ENCODE measurements at regions not wholly inside any gene's neighbourhood (a gene's known extent, or its start where the extent isn't known, plus 50 kb on each side); places are given as distances from the start of the nearest gene placed in this dataset.
"Not testable (repeated sequence)": the region's sequence is repeated elsewhere in the genome, so short reads cannot be mapped to it uniquely, and the experiment has no call there.

DNA sequence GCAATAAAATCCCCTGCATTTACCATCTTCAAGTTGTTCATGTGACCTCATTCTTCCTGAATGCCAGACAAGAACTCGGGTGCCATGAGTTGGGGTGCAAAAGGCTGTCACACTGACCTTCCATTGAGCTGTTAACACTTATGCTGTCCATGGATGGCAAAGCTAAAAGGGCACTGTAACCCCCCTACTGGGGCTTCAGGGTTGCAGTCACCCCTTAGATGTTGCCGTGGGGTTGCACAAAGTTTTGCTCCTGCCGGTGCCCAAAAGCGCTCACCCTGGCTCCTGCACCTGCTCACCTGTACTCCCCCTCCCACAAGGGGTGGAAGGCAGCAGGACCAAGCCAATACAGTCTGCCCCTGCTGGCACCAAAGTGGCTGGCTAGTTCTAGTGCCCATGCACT is 208.2 kb downstream of the RHOU start:
- TF ChIP-seq, protein P1, sequence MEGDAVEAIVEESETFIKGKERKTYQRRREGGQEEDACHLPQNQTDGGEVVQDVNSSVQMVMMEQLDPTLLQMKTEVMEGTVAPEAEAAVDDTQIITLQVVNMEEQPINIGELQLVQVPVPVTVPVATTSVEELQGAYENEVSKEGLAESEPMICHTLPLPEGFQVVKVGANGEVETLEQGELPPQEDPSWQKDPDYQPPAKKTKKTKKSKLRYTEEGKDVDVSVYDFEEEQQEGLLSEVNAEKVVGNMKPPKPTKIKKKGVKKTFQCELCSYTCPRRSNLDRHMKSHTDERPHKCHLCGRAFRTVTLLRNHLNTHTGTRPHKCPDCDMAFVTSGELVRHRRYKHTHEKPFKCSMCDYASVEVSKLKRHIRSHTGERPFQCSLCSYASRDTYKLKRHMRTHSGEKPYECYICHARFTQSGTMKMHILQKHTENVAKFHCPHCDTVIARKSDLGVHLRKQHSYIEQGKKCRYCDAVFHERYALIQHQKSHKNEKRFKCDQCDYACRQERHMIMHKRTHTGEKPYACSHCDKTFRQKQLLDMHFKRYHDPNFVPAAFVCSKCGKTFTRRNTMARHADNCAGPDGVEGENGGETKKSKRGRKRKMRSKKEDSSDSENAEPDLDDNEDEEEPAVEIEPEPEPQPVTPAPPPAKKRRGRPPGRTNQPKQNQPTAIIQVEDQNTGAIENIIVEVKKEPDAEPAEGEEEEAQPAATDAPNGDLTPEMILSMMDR (conservative IDR thresholded peaks at IDR 0.05), result no peak
- H3K27me3 Mint-ChIP-seq (ENCODE audit: low read depth), result no peaks in the 10 kb centered on the region
- DNase-seq (ENCODE audit: low read depth, low spot score), result no peak
- peaks cover 48% of the 10 kb centered on the region for H3K4me1 Mint-ChIP-seq
- H3K27ac Mint-ChIP-seq (ENCODE audit: unreplicated experiment), result no peak overlapping the region
- no peaks in the 10 kb centered on the region for H3K36me3 Mint-ChIP-seq (ENCODE audit: low read depth)
- no peaks in the 10 kb centered on the region for H3K9me3 Mint-ChIP-seq
- H3K4me3 Mint-ChIP-seq, result no peak overlapping the region

DNA sequence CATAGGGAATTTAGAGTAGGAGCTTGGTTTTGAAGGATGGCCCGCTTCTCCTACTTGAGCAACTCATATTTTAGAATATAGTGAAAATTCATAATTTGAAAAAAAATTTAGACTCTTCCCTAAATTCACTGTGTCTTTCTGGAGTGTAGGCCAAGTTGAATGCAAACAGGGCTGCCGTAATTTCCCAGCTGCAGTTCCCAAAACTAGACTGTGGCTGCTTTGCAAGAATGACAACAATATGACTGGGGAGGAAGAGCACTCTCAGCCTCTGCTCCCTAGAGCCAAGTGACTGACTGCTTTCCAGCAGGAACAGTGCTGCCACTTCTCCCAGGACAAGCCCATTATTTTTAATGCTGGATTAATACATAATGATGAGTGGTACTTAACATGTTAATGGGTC is 209.0 kb downstream of the RHOU start:
- Mint-ChIP-seq H3K27me3 (ENCODE audit: low read depth) (no peaks in the 10 kb centered on the region), H3K9me3 (no peaks in the 10 kb centered on the region), H3K4me1 (peaks cover 40% of the 10 kb centered on the region), H3K27ac (ENCODE audit: unreplicated experiment) (peak overlapping the region; percentile 5), H3K36me3 (ENCODE audit: low read depth) (no peaks in the 10 kb centered on the region), H3K4me3 (no peak overlapping the region)
- TF ChIP-seq, protein P1 (conservative IDR thresholded peaks at IDR 0.05), result no peak
- no peak for DNase-seq (ENCODE audit: low read depth, low spot score)

DNA sequence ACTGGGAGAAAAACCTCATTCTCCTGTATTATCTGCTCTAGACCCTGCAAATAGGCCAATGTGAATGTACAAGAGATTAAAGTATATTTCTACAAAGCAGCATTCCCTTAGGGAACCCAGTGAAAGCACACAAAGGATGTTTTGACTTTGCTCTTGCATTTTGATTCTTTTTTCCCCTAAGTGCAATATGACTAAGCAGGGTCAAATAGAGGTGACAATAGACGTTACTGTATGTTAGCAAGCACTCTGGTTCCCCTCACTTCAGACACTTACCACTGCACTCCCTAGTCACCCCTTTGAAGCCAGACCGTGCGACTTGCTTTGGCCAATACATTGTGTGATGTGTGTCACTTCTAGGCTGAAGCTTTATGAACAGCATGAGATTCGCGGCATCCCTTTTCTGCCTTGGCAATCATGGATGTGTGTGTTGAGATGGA is 209.7 kb downstream of the RHOU start:
- no peak overlapping the region for H3K4me3 Mint-ChIP-seq
- H3K27ac Mint-ChIP-seq (ENCODE audit: unreplicated experiment), result no peak overlapping the region
- TF ChIP-seq, protein P1 (conservative IDR thresholded peaks at IDR 0.05), result no peak
- peaks cover 33% of the 10 kb centered on the region for H3K4me1 Mint-ChIP-seq
- DNase-seq (ENCODE audit: low read depth, low spot score), result no peak
- no peaks in the 10 kb centered on the region for H3K27me3 Mint-ChIP-seq (ENCODE audit: low read depth)
- H3K9me3 Mint-ChIP-seq, result no peaks in the 10 kb centered on the region
- no peaks in the 10 kb centered on the region for H3K36me3 Mint-ChIP-seq (ENCODE audit: low read depth)

DNA sequence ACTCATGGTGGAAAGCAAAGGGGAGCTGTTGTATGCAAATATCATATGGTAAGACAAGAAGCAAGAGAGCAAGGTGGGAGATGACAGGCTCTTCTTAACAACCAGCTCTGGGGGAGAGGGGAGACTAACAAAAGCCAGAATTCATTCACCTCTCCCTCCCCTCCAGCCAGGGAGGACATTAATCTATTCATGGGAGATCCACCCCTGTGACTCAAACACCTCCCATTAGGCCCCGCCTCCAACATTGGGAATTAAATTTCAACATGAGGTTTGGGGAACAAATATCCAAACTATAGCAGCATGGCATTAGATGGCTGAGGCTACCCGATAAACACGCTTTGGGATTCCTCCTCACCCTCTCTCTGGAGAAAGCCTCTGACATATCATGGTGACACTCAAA is 210.6 kb downstream of the RHOU start:
- TF ChIP-seq, protein P1 (conservative IDR thresholded peaks at IDR 0.05), result no peak
- no peaks in the 10 kb centered on the region for H3K9me3 Mint-ChIP-seq
- H3K27ac Mint-ChIP-seq (ENCODE audit: unreplicated experiment), result no peak overlapping the region
- no peaks in the 10 kb centered on the region for H3K27me3 Mint-ChIP-seq (ENCODE audit: low read depth)
- no peaks in the 10 kb centered on the region for H3K36me3 Mint-ChIP-seq (ENCODE audit: low read depth)
- H3K4me3 Mint-ChIP-seq, result no peak overlapping the region
- no peak for DNase-seq (ENCODE audit: low read depth, low spot score)
- H3K4me1 Mint-ChIP-seq, result peaks cover 28% of the 10 kb centered on the region

DNA sequence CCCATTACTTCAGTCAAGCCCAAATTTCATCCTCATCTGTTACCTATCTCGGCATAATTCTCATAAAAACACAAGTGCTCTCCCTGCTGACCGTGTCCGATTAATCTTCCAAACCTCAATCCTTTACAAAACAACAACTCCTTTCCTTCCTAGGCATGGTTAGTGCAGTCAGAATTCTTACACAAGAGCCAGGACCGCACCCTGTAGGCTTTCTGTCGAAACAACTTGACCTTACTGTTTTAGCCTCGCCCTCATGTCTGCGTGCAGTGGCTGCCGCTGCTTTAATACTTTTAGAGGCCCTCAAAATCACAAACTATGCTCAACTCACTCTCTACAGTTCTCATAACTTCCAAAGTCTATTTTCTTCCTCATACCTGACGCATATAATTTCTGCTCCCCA is 214.3 kb downstream of the RHOU start:
- not testable (repeated sequence) for DNase-seq (ENCODE audit: low read depth, low spot score); H3K4me3 Mint-ChIP-seq; H3K9me3 Mint-ChIP-seq; H3K27ac Mint-ChIP-seq (ENCODE audit: unreplicated experiment); H3K27me3 Mint-ChIP-seq (ENCODE audit: low read depth); H3K36me3 Mint-ChIP-seq (ENCODE audit: low read depth)
- H3K4me1 Mint-ChIP-seq, result peaks cover 11% of the 10 kb centered on the region

DNA sequence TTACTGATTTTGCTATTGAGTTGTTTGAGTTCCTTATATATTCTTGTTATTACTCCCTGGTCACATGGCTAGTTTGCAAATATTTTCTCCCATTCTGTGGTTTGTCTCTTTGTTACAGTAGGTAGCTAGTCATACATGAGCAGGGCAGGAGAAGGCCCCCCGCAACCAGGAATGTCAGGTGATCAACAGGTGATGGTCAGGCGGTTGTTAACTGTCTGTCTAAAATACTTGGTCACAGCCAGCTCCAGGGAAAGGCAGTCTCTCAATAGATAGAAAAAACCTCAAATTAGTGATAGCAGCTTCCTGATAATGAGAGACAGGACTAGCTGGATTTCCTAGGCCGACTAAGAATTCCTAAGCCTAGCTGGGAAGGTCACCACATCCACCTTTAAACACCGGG is 217.9 kb downstream of the RHOU start:
- H3K4me1 Mint-ChIP-seq, result no peaks in the 10 kb centered on the region
- H3K36me3 Mint-ChIP-seq (ENCODE audit: low read depth), result no peaks in the 10 kb centered on the region
- TF ChIP-seq, protein P1 (conservative IDR thresholded peaks at IDR 0.05), result no peak
- no peak for DNase-seq (ENCODE audit: low read depth, low spot score)
- H3K4me3 Mint-ChIP-seq, result no peak overlapping the region
- no peaks in the 10 kb centered on the region for H3K27me3 Mint-ChIP-seq (ENCODE audit: low read depth)
- no peak overlapping the region for H3K27ac Mint-ChIP-seq (ENCODE audit: unreplicated experiment)
- H3K9me3 Mint-ChIP-seq, result peaks cover 8% of the 10 kb centered on the region

DNA sequence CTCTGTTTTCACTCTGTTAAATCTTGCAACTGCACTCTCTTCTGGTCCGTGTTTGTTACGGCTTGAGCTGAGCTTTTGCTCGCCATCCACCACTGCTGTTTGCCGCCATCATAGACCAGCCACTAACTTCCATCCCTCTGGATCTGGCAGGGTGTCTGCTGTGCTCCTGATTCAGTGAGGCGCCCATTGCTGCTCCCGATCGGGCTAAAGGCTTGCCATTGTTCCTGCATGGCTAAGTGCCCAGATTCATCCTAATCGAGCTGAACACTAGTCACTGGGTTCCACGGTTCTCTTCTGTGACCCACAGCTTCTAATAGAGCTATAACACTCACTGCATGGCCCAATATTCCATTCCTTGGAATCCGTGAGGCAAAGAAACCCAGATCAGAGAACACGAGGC is 218.5 kb downstream of the RHOU start:
- not testable (repeated sequence) for H3K4me3 Mint-ChIP-seq; H3K9me3 Mint-ChIP-seq; DNase-seq (ENCODE audit: low read depth, low spot score); H3K36me3 Mint-ChIP-seq (ENCODE audit: low read depth); H3K4me1 Mint-ChIP-seq; H3K27ac Mint-ChIP-seq (ENCODE audit: unreplicated experiment); H3K27me3 Mint-ChIP-seq (ENCODE audit: low read depth)

Measured in neural crest cell (in vitro differentiated cells).